Loucy (cell line): ENCODE measurements at regions not wholly inside any gene's neighbourhood (a gene's known extent, or its start where the extent isn't known, plus 50 kb on each side); places are given as distances from the start of the nearest gene placed in this dataset.

Experiments
- H2AFZ ChIP-seq: fragments of 200-600 bp; sonication (generic); 2 replicates; pipeline ENCODE4 v1.6.0; 2016; ENCODE audit warnings: antibody characterized with exemption, mild to moderate bottlenecking, low read length, moderate library complexity
- H3F3A ChIP-seq: fragments of 200-600 bp; 2 replicates; pipeline ENCODE4 v1.6.0; 2016; ENCODE audit warnings: antibody characterized with exemption, low read depth, mild to moderate bottlenecking
- H3K27me3 ChIP-seq: fragments of 200-600 bp; sonication (generic); 2 replicates; pipeline ENCODE4 v1.6.1; 2014; ENCODE audit warnings: low read length, mild to moderate bottlenecking; ENCODE audit not compliant: insufficient read depth, poor library complexity, severe bottlenecking
- H3K36me3 ChIP-seq: fragments of 200-600 bp; sonication (generic); 2 replicates; pipeline ENCODE4 v1.6.1; 2016; ENCODE audit warnings: low read length; ENCODE audit not compliant: insufficient read depth
- H3K4me1 ChIP-seq: fragments of 200-600 bp; sonication (generic); 2 replicates; pipeline ENCODE4 v1.5.1; 2014; ENCODE audit warnings: low read length, mild to moderate bottlenecking; ENCODE audit not compliant: insufficient read depth, poor library complexity, severe bottlenecking
- H3K4me2 ChIP-seq: fragments of 200-600 bp; sonication (generic); 2 replicates; pipeline ENCODE4 v1.6.0; 2014; ENCODE audit warnings: antibody characterized with exemption, low read length, low read depth, mild to moderate bottlenecking; ENCODE audit not compliant: poor library complexity, severe bottlenecking
- H3K4me3 ChIP-seq: fragments of 200-600 bp; sonication (generic); 2 replicates; pipeline ENCODE4 v1.5.1; 2014; ENCODE audit warnings: low read length, mild to moderate bottlenecking, mixed read lengths; ENCODE audit not compliant: poor library complexity, severe bottlenecking
- H3K79me2 ChIP-seq: fragments of 200-600 bp; sonication (generic); 2 replicates; pipeline ENCODE4 v1.6.1; 2014; ENCODE audit warnings: low read length; ENCODE audit not compliant: insufficient read depth
- H3K9ac ChIP-seq: fragments of 200-600 bp; sonication (generic); 2 replicates; pipeline ENCODE4 v1.6.0; 2014; ENCODE audit warnings: mild to moderate bottlenecking, low read depth, low read length, moderate library complexity; ENCODE audit not compliant: poor library complexity, severe bottlenecking
- H3K9me2 ChIP-seq: fragments of 200-600 bp; sonication (generic); replicated peaks from 2 replicates; pipeline ENCODE4 v1.6.1; 2016; ENCODE audit warnings: low read depth, low read length, mixed read lengths
- H3K9me3 ChIP-seq: fragments of 200-600 bp; sonication (generic); 2 replicates; pipeline ENCODE4 v1.6.1; 2014; ENCODE audit warnings: mild to moderate bottlenecking, antibody characterized with exemption, low read length, low read depth; ENCODE audit not compliant: insufficient read depth
- H4K20me1 ChIP-seq: fragments of 200-600 bp; sonication (generic); 2 replicates; pipeline ENCODE4 v1.6.0; 2014; ENCODE audit warnings: antibody characterized with exemption, low read length, mild to moderate bottlenecking; ENCODE audit not compliant: insufficient read depth, poor library complexity, severe bottlenecking
- CTCF ChIP-seq: fragments of 200-600 bp; sonication (generic); conservative IDR thresholded peaks from 2 replicates; pipeline ENCODE4 v1.5.1; 2014; ENCODE audit warnings: mild to moderate bottlenecking, antibody characterized with exemption, low read length
- EZH2phosphoT487 ChIP-seq: fragments of 200-600 bp; IDR thresholded peaks from 2 replicates; pipeline ENCODE4 v1.6.1; 2018; ENCODE audit warnings: antibody characterized with exemption, mild to moderate bottlenecking, moderate library complexity, borderline replicate concordance

- H3K4me1 ChIP-seq, result peaks cover 23% of the 10 kb centered on the region
- no peak overlapping the region for H2AFZ ChIP-seq
- no peaks in the 10 kb centered on the region for H3K9me3 ChIP-seq
- H3K4me3 ChIP-seq, result no peak overlapping the region
- no peak overlapping the region for H3K9ac ChIP-seq
- H3K4me2 ChIP-seq, result no peak overlapping the region
- H3K36me3 ChIP-seq, result no peaks in the 10 kb centered on the region
- H4K20me1 ChIP-seq, result no peaks in the 10 kb centered on the region
- no peaks in the 10 kb centered on the region for H3K79me2 ChIP-seq
- TF ChIP-seq CTCF (no peak), EZH2phosphoT487 (no peak)
- H3F3A ChIP-seq, result no peaks in the 10 kb centered on the region
- no peaks in the 10 kb centered on the region for H3K27me3 ChIP-seq
- H3K9me2 ChIP-seq, result no peaks in the 10 kb centered on the region
These were observed 324.7 kb downstream of the FOXL1 start for GRCh38 chr16:86903068-86903467.

- no peak for TF ChIP-seq EZH2phosphoT487
- TF ChIP-seq CTCF, result no peak
- Histone ChIP-seq H3K4me1 (peaks cover 20% of the 10 kb centered on the region), H3K4me2 (no peak overlapping the region), H3K79me2 (peaks cover 4% of the 10 kb centered on the region; the same call in 1 of the 2 replicates), H3F3A (peaks cover 3% of the 10 kb centered on the region; the same call in 1 of the 2 replicates), H3K9me2 (no peaks in the 10 kb centered on the region), H3K9ac (no peak overlapping the region), H3K9me3 (no peaks in the 10 kb centered on the region), H2AFZ (no peak overlapping the region), H3K4me3 (no peak overlapping the region), H3K36me3 (no peaks in the 10 kb centered on the region), H3K27me3 (no peaks in the 10 kb centered on the region), H4K20me1 (no peaks in the 10 kb centered on the region)
These were observed 327.0 kb downstream of the FOXL1 start for GRCh38 chr16:86905302-86905701.

DNA sequence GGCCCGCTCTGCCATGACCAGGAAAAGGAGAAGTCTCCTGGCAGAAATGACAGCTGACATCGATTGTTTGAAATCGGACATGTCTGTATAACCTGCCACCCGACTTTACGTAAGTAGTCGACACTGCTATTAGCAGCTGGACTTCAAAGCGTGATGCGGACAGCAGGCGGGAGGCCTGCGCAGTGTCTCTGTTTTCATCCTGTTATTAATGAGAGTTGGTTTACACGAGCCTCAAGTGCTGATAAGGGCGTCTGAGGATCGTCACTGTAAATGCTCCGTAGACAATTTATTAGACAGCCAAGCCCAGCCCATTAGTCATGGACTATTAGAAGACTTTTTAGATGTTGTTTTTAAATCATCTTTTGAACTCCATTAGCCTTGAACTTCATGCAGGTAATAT, 328.3 kb downstream of the FOXL1 start:
- no peaks in the 10 kb centered on the region for H3K9me3 ChIP-seq
- no peaks in the 10 kb centered on the region for H3K36me3 ChIP-seq
- H3F3A ChIP-seq, result peaks cover 3% of the 10 kb centered on the region; the same call in 1 of the 2 replicates
- peaks cover 32% of the 10 kb centered on the region for H3K4me1 ChIP-seq
- TF ChIP-seq CTCF (no peak), EZH2phosphoT487 (no peak)
- no peak overlapping the region for H3K4me3 ChIP-seq
- no peaks in the 10 kb centered on the region for H3K9me2 ChIP-seq
- peaks cover 4% of the 10 kb centered on the region; the same call in 1 of the 2 replicates for H3K79me2 ChIP-seq
- no peaks in the 10 kb centered on the region for H3K27me3 ChIP-seq
- no peak overlapping the region for H2AFZ ChIP-seq
- H3K4me2 ChIP-seq, result no peak overlapping the region
- no peaks in the 10 kb centered on the region for H4K20me1 ChIP-seq
- H3K9ac ChIP-seq, result no peak overlapping the region
